ENCODE measurements at regions not wholly inside any gene's neighbourhood (a gene's known extent, or its start where the extent isn't known, plus 50 kb on each side); places are given as distances from the start of the nearest gene placed in this dataset.

- TF ChIP-seq, protein P1, sequence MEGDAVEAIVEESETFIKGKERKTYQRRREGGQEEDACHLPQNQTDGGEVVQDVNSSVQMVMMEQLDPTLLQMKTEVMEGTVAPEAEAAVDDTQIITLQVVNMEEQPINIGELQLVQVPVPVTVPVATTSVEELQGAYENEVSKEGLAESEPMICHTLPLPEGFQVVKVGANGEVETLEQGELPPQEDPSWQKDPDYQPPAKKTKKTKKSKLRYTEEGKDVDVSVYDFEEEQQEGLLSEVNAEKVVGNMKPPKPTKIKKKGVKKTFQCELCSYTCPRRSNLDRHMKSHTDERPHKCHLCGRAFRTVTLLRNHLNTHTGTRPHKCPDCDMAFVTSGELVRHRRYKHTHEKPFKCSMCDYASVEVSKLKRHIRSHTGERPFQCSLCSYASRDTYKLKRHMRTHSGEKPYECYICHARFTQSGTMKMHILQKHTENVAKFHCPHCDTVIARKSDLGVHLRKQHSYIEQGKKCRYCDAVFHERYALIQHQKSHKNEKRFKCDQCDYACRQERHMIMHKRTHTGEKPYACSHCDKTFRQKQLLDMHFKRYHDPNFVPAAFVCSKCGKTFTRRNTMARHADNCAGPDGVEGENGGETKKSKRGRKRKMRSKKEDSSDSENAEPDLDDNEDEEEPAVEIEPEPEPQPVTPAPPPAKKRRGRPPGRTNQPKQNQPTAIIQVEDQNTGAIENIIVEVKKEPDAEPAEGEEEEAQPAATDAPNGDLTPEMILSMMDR (IDR thresholded peaks at IDR 0.05; ENCODE audit: extremely low read depth, missing control alignments): no peak
- DNase-seq (ENCODE audit: low spot score): no peak
These were observed 471.0 kb downstream of the INSC start for GRCh38 chr11:15585602-15586331.

- TF ChIP-seq, protein P1 (IDR thresholded peaks at IDR 0.05; ENCODE audit: extremely low read depth, missing control alignments): no peak
- DNase-seq (ENCODE audit: low spot score): no peak
These were observed 472.2 kb downstream of the INSC start for GRCh38 chr11:15586741-15587473.

GRCh38 chr11:15589070-15589626 lies 474.4 kb downstream of the INSC start:
- TF ChIP-seq, protein P1 (IDR thresholded peaks at IDR 0.05; ENCODE audit: extremely low read depth, missing control alignments): no peak
- no peak for DNase-seq (ENCODE audit: low spot score)

DNA sequence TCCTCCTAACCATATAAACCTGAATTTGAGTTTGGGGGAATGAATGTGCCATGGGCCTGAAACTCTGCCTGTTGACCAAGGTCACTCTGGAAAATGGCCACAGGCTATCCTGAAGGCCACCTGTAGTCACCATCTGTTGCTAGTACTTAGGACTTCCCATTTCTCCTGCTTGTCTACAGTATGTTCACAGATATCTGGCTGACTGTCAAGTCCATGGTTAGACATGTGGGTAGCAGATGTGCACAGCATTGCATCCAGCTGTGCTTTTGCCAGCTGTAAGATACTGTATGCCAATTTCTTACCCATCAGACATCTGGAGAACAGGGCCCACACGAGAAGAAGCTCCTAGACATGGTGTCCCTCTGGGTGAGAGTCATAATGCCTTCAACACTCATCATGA lies 475.4 kb downstream of the INSC start:
- DNase-seq (ENCODE audit: low spot score): no peak

DNA sequence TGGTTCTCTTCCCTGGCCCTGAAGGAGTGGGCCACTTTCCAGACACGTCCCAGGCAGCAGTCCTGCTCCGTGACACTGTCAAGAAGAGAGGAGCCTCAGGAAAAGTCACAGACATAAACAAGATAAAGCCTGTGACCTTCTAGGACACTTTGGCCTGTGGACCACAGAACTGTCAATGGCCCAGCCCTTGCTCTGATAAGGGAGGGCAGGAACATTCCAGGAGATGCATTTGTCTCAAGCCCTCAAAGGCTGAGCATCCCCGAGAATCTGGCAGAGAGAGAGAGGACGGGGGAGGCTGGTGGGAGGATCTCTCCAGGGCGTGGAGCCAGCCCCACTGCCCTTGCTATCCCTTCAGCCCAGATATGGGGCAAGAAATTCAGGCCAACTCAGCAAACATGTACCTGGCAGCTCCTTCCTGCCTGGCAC lies 476.4 kb downstream of the INSC start:
- no peak for DNase-seq (ENCODE audit: low spot score)
- TF ChIP-seq, protein P1 (IDR thresholded peaks at IDR 0.05; ENCODE audit: extremely low read depth, missing control alignments): no peak

More for the DNA sequence above, 475.4 kb downstream of the INSC start:
- TF ChIP-seq, protein P1 (IDR thresholded peaks at IDR 0.05; ENCODE audit: extremely low read depth, missing control alignments): no peak

- TF ChIP-seq, protein P1 (IDR thresholded peaks at IDR 0.05; ENCODE audit: extremely low read depth, missing control alignments): no peak
- DNase-seq (ENCODE audit: low spot score): no peak
These were observed 479.9 kb downstream of the INSC start for GRCh38 chr11:15594607-15595006.

DNA sequence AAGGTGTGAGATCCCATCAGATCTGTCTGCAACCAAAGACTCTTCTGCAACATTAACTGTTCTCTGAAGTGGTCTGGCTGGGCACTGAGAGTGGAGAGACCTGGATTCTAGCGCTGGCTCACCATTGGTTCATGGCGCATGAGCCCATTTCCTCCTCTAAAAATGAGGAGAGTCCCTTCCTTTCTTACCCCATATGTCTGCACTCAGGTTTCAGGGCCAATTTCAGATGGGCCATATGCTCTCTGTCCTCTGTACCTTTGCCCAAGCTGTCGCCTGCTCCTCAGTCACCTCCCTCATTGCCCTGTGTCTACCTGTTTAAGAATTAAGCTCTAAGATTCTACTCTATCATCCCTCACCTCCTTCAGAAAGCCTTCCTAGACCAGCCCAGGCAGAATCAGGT lies 484.7 kb downstream of the INSC start:
- TF ChIP-seq, protein P1 (IDR thresholded peaks at IDR 0.05; ENCODE audit: extremely low read depth, missing control alignments): no peak
- DNase-seq (ENCODE audit: low spot score): no peak

Data from GM20000 (cell line).